ENCODE measurements at regions not wholly inside any gene's neighbourhood (a gene's known extent, or its start where the extent isn't known, plus 50 kb on each side); places are given as distances from the start of the nearest gene placed in this dataset.
A peak's percentile ranks its signal among the peaks of the same experiment; 100 is the strongest.

GRCh38 chr3:124556636-124557035, 173.6 kb upstream of the UMPS start:
- DNase-seq, result no peak
- Histone ChIP-seq H3K27ac (ENCODE audit: low read length) (no peak overlapping the region), H3K27me3 (ENCODE audit: control insufficient read depth, insufficient read depth, low read length) (peaks cover 27% of the 10 kb centered on the region), H3K36me3 (ENCODE audit: control insufficient read depth, insufficient read depth, low read length) (no peaks in the 10 kb centered on the region), H3K4me1 (ENCODE audit: control insufficient read depth, insufficient read depth, low read length) (peaks cover 7% of the 10 kb centered on the region), H3K9me3 (ENCODE audit: control insufficient read depth, insufficient read depth, low read length) (no peaks in the 10 kb centered on the region), H3K4me3 (ENCODE audit: low read length) (no peak overlapping the region)
- intact Hi-C loops (cut with micrococcal nuclease), result loop anchor here (10.0 kb wide), 1 partner anchor 202 kb away; no protein-coding TSS in a partner anchor
- TF ChIP-seq CTCF (IDR thresholded peaks at IDR 0.05), result no peak
- no peaks in the 10 kb centered on the region for H3K36me3 Mint-ChIP-seq
- H3K27ac Mint-ChIP-seq, result no peak overlapping the region
- no peaks in the 10 kb centered on the region for H3K9me3 Mint-ChIP-seq
- H3K27me3 Mint-ChIP-seq (ENCODE audit: low read depth in 2 of 2), result peaks cover 38 to 79% of the 10 kb centered on the region in 2 donors
- peaks cover 0 to 7% of the 10 kb centered on the region in 2 donors for H3K4me1 Mint-ChIP-seq
- no CpG with 5 or more reads among the region's 2 CpGs for WGBS (ENCODE audit: insufficient coverage)
- no peak for ATAC-seq
- H3K4me3 Mint-ChIP-seq, result no peak overlapping the region

GRCh38 chr3:124557433-124558232, 172.6 kb upstream of the UMPS start:
- Mint-ChIP-seq H3K36me3 (no peaks in the 10 kb centered on the region), H3K4me3 (no peak overlapping the region), H3K27ac (no peak overlapping the region), H3K27me3 (ENCODE audit: low read depth in 2 of 2) (peaks cover 45 to 79% of the 10 kb centered on the region in 2 donors), H3K9me3 (no peaks in the 10 kb centered on the region), H3K4me1 (peaks cover 0 to 7% of the 10 kb centered on the region in 2 donors)
- no peak for TF ChIP-seq CTCF (IDR thresholded peaks at IDR 0.05)
- intact Hi-C loops (cut with micrococcal nuclease), result loop anchor here (10.0 kb wide), 1 partner anchor 203 kb away; no protein-coding TSS in a partner anchor
- H3K36me3 ChIP-seq (ENCODE audit: control insufficient read depth, insufficient read depth, low read length), result no peaks in the 10 kb centered on the region
- peaks cover 21% of the 10 kb centered on the region for H3K27me3 ChIP-seq (ENCODE audit: control insufficient read depth, insufficient read depth, low read length)
- no peak overlapping the region for H3K27ac ChIP-seq (ENCODE audit: low read length)
- 46% methylated on average over 5 of the region's 5 CpGs for WGBS (ENCODE audit: insufficient coverage)
- ATAC-seq (no peak), DNase-seq (no peak)
- peaks cover 7% of the 10 kb centered on the region for H3K4me1 ChIP-seq (ENCODE audit: control insufficient read depth, insufficient read depth, low read length)
- no peak overlapping the region for H3K4me3 ChIP-seq (ENCODE audit: low read length)
- H3K9me3 ChIP-seq (ENCODE audit: control insufficient read depth, insufficient read depth, low read length), result no peaks in the 10 kb centered on the region

- Mint-ChIP-seq H3K27me3 (ENCODE audit: low read depth in 2 of 2) (peaks cover 45 to 77% of the 10 kb centered on the region in 2 donors), H3K4me1 (no peaks in the 10 kb centered on the region), H3K4me3 (no peak overlapping the region), H3K9me3 (no peaks in the 10 kb centered on the region), H3K27ac (no peak overlapping the region), H3K36me3 (no peaks in the 10 kb centered on the region)
- ATAC-seq (peak in 1 of 3 donors; percentile 24), DNase-seq (peak in 1 of 2 donors; percentile 6)
- intact Hi-C loops (cut with micrococcal nuclease), result loop anchor here (10.0 kb wide), 1 partner anchor 204 kb away; no protein-coding TSS in a partner anchor
- 74% methylated on average over 7 of the region's 8 CpGs for WGBS (ENCODE audit: insufficient coverage)
- no peaks in the 10 kb centered on the region for H3K4me1 ChIP-seq (ENCODE audit: control insufficient read depth, insufficient read depth, low read length)
- no peaks in the 10 kb centered on the region for H3K9me3 ChIP-seq (ENCODE audit: control insufficient read depth, insufficient read depth, low read length)
- no peaks in the 10 kb centered on the region for H3K36me3 ChIP-seq (ENCODE audit: control insufficient read depth, insufficient read depth, low read length)
- H3K4me3 ChIP-seq (ENCODE audit: low read length), result no peak overlapping the region
- H3K27me3 ChIP-seq (ENCODE audit: control insufficient read depth, insufficient read depth, low read length), result peaks cover 14% of the 10 kb centered on the region
- no peak overlapping the region for H3K27ac ChIP-seq (ENCODE audit: low read length)
- TF ChIP-seq CTCF (IDR thresholded peaks at IDR 0.05), result no peak
Observed at GRCh38 chr3:124558991-124559845, 171.0 kb upstream of the UMPS start.

All from natural killer cell (primary cell).